NCI-H345 (cell line): ENCODE measurements at regions not wholly inside any gene's neighbourhood (a gene's known extent, or its start where the extent isn't known, plus 50 kb on each side); places are given as distances from the start of the nearest gene placed in this dataset.
"Not testable (repeated sequence)": the region's sequence is repeated elsewhere in the genome, so short reads cannot be mapped to it uniquely, and the experiment has no call there.

Experiments used
- DNase-seq: peaks from one replicate; lab custom pipeline; 2025; lab: John Stamatoyannopoulos, UW

DNA sequence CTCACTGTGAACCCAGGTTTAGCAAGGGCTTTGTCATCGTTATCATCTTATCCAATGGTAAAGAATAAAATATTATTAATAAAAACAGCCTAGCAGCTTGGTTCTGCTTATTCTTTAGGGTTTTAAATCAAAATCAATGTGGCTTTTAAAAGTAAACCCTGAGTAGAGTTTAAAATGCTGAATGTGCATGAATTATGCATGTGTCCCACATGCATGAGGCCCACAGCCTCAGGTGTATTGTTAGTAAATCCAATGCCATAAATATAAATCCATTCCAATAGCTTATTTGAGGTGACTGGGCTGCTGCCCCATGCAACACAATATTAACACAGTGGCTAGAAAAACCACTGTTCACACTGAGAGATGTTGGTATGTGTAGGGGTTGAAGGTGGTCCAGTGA lies 254.1 kb downstream of the HNMT start:
- no peak for DNase-seq

DNA sequence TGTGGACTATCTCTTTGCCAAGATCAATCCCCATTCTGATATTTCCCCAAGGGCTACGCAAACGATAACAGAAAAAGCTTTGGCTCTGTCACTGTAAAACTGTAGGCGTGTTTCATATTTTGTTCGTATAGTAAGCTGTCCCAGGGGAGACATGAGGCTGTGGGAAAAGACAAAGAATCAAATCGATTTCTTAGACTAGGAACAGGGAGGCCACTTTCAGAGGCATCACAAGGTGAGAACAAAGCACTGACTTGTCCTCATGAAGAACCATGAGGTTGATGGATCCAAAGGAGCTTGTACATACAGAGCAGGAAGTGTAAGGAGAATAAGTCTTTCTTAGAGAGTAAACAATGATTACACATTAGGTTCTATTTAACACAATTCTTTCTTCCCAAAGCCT lies 255.7 kb downstream of the HNMT start:
- peak; percentile 21 for DNase-seq

DNA sequence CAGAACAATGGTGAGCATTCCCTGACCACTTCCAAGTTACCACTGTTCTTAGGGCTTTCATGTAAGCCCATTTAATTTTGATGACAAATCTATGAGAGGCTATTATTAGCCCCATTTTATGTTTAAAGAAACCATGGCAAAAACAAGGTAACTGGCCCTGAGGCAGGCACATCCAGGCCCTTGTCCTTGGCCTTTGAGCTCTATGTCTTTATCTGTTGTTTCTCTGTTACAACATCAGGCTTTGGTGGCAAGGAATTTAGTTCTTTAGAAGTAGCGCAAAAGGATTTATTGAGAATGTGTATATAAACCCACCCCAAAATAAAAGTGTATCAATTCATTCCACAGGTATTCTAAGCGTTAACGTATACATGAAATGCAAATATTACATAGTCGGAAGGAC lies 257.1 kb downstream of the HNMT start:
- DNase-seq, result no peak

DNA sequence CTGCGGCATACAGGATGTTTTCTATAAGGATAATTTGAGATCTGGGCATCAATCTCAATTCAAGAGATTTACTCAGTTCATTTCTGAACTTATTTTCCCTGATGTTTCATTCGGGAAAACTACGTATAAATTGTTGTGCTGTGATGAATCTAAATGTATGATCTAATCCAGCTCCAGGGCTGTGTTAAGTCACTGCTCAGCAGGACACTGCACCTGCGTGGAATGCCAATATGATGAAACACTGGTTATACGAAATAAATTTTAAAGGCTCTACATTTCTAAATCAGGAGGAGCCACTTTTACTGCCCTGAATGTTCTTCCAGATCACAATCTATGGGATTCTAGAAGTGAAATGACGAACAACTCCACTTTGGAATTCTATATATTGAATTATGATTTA lies 259.0 kb downstream of the HNMT start:
- peak; percentile 6 for DNase-seq

DNA sequence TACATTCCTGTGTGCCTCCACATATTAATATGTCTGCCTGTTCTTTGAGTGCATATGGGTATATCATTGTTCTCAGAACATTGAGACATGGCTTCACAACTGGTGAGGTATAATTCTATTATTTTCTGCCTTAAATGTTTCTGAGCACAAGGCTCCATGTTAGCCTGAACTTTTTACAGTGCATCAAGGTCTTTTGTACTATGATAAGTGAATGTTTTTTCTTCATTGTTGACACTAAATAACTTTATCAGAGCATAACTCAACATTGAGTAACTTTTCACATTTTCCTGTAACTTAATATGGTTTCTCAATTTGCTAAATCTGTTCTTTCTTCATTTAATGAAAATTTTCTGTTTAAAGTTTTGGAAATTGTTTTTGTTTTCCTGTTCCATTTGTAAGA lies 262.9 kb downstream of the HNMT start:
- no peak for DNase-seq

DNA sequence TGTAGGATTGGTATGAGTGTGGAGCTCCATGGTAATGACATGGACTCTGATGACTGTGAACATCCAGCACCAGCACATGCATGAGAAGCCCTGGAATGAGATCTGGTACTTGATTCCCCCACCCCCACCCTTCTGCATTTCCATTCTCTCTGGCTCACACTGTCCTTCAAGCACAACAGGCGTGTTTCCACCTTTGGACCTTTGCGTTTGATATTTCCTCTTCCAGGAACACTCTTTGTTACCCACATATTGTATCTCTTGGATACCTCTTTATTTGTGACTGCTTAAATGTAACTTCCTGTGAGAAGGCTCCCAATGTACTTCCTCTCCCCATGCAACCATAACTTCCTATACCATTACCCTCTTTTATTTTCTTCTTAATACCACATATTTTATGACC lies 263.8 kb downstream of the HNMT start:
- no peak for DNase-seq

DNA sequence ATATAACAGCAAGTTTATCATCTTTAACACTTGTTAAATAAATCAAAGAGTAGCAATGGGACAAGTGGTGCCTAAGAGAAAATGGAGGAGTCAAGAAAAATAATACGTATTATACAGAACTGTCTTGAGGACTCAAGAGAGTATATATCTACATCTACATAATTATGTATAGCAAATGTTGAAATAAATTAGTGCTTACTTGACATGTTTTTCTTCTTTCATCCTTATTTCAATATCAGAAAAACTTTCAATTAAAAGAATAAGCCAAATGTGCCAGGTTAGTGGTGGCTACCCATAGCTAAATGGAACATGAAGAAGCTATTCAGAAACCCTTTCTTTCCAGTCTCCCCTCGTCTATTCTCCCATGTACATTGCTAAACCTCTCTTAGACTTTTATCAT lies 267.3 kb upstream of the SPOPL start:
- DNase-seq, result no peak

DNA sequence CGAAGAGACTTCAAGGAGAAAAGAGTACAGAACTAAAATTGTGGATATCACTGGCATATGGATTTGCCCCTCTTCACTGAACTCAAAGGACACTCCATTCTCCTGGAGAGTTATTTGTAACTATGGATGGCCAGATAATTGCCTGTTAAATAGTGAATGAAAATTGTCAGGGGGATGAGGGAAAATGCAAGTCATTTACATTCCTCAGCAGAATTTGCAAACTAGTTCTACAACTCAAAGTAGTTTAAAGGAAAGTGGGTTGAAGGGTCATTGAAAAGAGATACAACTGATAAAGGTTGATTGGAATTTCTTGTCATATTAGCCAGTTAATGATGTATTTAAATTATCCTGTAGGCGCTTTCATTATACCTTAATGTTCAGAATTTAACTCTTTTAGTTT lies 266.5 kb upstream of the SPOPL start:
- DNase-seq, result no peak

DNA sequence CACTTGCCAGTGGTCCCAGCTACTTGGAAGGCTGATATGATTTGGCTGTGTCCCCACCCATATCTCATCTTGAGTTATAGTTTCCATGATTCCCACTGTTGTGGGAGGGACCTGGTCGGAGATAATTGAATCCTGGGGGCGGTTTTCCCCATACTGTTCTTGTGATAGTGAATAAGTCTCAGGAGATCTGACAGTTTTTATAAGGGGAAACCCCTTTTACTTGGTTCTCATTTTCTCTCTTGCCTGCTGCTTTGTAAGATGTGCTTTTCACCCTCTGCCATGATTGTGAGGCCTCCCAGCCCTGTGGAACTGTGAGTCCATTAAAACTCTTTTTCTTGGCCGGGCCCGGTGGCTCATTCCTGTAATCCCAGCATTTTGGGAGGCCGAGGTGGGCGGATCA lies 265.4 kb upstream of the SPOPL start:
- no peak for DNase-seq

DNA sequence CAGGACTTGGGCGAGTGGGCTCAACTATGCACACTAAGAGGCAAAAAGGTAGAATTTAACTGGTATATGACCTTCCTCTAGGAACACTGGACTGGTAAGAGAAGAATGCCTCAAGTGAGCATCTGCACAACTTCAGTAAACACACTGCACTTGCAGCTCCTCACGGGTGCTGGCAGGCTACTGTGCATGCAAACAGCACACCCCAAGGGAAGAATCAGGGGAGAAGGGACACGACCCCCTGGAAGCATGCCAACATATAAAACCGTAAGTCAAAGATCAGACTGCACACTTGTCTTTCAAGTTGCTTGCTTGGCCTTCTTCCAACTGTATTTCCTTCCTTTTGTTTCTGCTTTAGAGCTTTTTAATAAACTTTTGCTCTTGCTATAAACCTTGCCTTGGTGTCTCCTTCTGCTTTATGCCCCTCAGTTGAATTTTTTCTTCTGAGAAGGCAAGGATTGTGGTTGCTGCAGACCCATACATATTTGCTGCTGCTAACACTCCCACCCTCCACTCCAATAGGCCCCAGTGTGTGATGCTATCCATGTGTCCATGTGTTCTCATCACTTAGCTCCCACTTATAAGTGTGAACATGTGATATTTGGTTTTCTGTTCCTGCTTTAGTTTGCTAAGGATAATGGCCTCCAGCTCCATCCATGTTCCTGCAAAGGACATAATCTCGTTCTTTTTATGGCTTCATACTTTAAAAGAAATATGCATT lies 263.7 kb upstream of the SPOPL start:
- DNase-seq, result peak; percentile 31

DNA sequence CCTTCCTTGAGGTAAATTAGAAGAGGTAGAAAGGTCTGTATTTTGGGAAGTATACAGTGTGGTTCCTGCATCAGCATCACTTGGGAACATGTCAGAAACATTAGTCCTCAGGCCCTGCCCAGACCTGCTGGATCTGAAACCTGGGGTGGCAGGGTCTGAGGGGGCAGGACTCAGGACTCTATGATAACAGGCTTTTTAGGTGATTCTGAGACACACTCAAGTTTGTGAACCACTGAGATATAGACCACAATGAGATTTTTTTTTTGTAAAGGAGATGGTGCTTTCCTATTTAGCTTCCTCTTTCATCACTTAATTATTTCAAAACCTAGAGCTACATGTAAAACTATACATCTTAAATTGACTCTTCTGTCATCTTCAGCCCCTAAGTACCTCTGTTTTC lies 262.7 kb upstream of the SPOPL start:
- no peak for DNase-seq

DNA sequence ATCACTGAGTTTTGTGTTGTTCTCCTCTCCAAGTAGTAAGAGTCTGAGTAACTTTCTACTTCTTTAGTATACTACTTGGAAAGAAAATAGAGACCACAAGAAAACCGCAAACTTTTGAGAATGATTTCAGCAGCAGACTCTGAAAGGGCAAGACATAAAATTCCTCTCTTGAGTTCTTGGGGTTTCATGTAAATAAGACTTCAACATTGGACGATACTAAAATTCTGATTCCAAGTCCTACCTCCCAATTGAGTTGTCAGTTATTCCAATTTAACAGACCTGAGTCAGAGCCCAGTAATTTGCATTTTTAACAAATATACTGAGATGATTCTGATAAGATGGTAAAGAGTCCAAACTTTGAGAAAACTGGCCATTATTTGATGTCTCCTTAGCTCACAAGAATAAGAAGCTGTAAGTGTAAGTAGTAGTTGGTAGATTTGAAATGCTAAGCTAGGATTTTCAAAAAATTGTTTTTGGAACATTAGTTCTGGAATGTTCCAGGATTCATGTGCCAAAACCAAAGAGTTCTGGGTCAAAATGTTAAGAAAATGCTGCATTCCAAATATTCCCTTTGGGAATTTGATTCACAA lies 261.6 kb upstream of the SPOPL start:
- DNase-seq, result no peak

DNA sequence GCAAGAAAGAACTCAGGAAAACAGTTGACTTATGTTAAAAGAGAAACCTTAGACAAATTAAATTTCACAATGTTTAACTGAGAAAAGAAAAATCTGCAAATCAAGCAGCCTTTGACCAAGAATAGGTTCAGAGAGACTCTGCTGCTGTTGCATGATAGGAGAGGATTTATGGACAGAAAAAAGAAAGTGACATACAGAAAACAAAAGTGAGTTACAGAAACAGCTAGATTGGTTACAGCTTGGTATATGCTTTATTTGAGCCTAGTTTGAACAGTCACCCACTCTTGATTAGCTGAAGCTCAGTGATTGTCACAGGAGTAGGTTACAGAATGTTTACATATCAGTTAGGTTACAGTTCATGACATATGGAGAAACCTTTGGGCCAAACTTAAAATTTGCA lies 258.2 kb upstream of the SPOPL start:
- no peak for DNase-seq

DNA sequence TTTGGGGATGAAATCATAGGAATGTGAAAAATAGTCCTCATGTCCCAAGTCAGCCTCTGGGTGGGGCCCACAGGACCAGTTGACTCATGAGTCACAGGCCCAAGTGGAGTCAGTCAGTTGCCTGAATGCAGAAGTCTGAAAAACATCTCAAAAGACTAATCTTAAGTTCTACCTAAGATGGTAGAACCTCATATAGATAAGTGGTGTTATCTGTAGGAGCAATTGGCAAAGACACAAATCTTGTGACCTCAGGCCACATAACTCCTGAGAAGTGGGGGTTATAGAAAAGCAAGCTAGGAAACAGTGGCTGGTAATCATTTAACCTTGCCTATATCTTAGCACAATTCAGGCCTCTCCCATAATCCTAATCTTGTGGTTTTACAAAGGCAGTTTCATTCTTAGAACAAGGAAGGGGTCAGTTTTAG lies 257.1 kb upstream of the SPOPL start:
- DNase-seq, result no peak

DNA sequence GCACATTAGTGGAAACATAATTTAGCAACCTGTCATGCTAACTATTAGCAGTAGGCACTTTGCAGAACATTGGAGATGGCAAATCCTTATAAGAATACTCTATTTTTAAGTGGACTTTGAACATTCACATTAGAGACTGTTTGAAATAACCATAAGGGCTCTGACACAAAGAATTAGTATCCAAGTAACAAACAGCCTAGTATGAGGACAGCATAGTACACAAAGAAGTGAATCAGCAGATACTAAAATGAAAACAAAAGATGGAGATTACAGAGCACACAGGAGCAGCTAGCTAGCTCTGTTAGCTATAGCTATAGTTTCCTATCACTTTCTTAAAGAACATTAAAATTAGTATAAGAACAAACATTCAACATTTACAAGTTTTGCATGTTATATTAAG lies 256.3 kb upstream of the SPOPL start:
- DNase-seq, result no peak

DNA sequence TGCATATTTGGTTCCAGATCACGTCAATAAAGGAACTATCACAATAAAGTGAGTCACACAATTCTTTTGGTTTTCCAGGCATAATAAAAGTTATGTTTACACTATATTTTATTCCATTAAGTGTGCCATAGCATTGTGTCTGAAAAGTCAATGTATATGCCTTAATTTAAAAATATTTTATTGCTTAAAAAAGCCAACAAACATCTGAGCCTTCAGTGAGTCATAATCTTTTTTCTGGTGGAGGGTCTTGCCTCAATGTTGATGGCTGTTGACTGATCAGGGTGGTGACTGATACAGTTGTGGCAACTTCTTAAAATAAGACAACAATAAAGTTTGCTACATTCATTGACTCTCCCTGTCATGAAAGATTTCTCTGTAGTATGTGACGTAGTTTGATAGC lies 254.3 kb upstream of the SPOPL start:
- DNase-seq, result no peak

DNA sequence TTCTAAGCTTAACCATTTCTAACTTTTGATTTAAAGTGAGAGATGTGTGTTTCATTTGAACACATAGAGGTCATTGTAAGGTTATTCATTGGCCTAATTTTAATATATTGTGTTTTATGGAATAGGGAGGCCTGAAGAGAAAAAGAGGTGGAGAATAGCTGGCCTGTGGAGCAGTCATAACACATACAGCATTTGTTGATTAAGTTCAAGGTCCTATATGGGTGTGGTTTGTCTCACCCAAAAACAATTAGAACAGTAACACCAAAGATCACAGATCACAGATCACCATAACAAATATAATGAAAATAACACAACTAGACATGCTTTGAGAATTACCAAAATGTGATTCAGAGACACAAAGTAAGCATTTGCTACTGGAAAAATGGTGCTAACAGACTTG lies 252.4 kb upstream of the SPOPL start:
- no peak for DNase-seq

DNA sequence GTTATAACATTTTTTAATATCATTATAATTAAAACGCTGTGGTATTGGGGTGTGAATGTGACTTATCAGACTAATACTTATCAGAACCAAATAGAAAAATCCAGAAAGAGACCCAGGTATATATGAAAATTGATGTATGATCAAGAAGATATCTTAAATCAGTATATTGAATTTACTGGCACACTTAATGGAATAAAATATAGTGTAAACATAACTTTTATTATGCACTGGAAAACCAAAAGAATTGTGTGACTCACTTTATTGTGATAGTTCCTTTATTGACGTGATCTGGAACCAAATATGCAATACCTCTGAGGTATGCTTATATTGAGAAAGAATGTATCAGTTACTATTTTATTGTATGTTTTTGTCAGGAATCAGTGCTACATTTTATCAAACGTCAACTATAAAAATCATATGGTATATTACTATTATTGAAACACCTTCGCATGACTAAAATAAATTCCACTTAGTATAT lies 250.7 kb upstream of the SPOPL start:
- not testable (repeated sequence) for DNase-seq

DNA sequence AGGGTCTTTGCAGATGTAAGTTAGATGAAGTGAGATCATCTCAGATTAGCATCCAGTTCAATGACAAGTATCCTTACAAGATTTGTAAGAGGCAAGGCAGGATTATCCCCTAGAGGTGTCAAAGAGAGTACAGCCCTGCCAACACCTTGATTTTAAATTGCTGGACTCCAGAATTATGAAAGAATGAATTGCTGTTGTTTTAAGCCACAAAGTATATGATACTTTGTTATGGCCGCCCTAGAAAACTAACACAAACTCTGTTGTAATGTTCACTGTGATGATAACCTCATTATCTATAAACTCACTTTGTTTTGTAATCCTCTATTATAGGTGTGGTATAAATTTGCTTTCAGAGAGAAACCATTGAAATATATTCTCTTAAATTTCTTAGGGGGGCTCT lies 249.0 kb upstream of the SPOPL start:
- no peak for DNase-seq

DNA sequence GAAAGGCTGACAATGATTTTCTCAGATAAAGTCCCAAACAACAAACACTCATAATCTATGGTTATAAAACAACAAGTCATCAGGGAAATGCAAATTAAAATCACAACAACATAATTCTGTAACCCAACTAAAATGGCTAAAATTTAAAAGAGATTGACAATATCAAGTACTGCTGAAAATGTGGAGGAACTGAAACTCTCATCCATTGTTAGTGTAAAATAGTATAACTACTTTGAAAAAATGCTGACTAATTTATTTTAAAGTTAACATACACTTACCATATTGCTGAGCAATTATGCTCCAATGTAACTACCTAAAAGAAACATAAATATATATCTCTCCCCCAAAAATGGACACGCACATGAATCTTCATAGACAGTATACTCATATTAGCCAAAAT lies 245.9 kb upstream of the SPOPL start:
- no peak for DNase-seq

DNA sequence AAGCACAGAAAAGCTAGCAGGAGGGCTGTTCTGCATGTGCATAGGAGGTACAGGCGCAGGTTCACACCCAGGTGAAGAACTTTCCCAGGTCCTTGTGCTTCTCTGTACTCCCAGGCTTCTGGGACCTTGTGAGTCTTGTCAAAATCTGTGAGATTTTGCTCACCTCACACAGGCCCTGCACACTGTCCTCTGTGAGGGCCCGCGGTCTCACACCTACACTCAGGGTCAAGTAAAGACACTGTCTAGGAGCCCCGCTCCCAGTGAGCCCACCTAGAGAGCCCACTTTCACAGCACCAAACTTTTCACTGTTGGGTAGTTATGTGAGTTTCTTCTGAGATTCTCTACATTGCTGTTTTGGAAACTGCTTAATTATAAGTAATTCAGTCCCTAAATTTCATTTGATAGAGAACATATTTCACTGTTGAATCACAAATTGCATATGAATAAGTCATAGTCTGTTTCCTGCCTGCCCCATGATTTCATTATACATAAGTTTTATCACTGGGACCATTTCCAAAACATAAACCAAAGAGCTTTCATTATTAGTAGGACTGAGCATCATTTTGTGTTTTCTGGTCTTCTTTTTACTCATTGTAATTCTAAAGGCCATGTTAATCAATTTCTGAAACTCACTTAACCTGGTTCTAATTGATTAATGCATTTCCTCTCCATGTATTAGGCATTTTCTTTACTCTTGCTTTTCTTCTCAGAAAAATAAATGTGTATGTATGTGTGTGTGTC lies 234.2 kb upstream of the SPOPL start:
- no peak for DNase-seq

DNA sequence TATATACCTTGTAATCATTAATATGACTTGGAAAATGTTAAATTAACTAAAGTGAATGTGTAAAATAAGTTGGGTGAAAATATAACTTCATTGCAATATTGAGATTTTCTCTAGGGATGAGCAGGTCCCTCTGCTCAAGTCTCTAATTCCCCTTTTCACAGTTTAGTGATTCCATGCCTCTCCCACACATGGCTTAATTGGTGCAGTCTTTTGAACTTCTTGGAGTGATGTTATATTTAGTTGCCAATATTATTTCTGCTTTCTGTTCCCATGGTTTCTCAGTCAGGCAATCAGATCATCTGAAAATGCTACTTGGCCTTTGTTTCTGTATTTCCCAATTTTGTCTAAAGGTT lies 233.7 kb upstream of the SPOPL start:
- no peak for DNase-seq

DNA sequence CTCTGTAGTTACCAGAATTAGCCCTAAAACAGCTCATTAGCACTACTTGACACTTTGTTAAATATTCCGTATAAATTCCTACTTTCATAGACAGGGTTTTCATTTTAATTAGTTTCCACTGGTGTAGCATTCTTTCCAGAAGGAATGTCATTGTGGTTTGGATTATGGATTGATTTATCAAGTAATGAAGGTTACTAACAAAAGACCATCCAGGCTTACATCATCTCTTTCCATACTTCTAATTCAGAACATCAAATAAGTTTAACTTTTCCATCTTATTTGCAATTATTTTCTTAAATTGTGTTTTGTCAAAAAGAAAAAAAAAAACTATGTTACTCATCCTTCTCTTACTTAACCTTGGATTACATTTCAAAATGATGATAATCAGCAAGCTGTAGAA lies 231.8 kb upstream of the SPOPL start:
- DNase-seq, result no peak

DNA sequence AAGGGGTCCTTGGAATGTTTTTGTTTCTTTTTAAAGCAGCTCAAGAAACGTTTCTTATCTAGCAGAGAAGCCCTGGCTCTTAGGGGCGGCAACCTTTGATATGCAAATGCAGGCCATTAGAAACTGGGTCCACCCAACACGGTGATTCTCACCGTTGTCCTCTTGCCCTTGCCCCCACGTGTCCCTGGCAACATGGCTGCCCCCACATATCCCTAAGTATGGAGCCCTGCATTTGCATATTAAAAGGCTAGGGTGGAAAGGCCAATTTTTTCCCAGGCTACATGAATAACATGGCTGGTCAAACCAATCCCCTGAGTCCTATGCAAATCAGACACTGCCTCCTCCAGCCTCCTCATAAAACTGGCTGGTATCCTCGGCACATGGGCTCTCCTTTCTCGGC lies 230.1 kb upstream of the SPOPL start:
- no peak for DNase-seq
